ENCODE measurements at regions not wholly inside any gene's neighbourhood (a gene's known extent, or its start where the extent isn't known, plus 50 kb on each side); places are given as distances from the start of the nearest gene placed in this dataset.

DNA sequence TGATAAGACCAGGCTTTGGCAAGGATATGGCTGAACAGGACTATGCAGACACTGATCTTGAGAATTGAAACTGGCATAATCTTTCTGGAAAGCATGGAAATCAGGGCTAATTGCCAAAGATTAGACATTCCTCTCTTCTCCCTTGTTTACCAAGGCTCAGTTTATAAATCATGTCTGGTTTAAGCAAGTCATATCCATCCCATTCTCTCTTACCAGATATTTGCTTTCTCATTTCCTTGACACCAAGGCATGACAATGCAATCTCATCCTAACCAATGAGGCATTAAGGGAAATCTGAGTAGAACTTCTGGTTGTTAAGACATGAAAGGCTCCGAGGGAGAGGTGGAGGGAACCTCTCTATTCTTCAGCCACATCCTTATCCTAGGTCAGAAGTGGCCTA is 110.3 kb upstream of the CEP85L start:
- TF ChIP-seq, protein P1, sequence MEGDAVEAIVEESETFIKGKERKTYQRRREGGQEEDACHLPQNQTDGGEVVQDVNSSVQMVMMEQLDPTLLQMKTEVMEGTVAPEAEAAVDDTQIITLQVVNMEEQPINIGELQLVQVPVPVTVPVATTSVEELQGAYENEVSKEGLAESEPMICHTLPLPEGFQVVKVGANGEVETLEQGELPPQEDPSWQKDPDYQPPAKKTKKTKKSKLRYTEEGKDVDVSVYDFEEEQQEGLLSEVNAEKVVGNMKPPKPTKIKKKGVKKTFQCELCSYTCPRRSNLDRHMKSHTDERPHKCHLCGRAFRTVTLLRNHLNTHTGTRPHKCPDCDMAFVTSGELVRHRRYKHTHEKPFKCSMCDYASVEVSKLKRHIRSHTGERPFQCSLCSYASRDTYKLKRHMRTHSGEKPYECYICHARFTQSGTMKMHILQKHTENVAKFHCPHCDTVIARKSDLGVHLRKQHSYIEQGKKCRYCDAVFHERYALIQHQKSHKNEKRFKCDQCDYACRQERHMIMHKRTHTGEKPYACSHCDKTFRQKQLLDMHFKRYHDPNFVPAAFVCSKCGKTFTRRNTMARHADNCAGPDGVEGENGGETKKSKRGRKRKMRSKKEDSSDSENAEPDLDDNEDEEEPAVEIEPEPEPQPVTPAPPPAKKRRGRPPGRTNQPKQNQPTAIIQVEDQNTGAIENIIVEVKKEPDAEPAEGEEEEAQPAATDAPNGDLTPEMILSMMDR (IDR thresholded peaks at IDR 0.05), result no peak
- TF ChIP-seq POLR2A (IDR thresholded peaks at IDR 0.05), result no peak
- intact Hi-C loops (cut with DNase I), result no loop called here
- DNase-seq (no peak), ATAC-seq (no peak)
- H3K27ac ChIP-seq, result no peak overlapping the region
- H3K4me1 ChIP-seq, result peaks cover 0 to 29% (median 0%) of the 10 kb centered on the region in 12 donors
- no peaks in the 10 kb centered on the region for H3K36me3 ChIP-seq
- H3K27me3 ChIP-seq, result no peaks in the 10 kb centered on the region
- no peaks in the 10 kb centered on the region for H3K9me3 ChIP-seq
- H3K4me3 ChIP-seq, result no peak overlapping the region
- WGBS, 4 donors, result 71 to 92% (median 73%) methylated on average over 1 of the region's 1 CpG

DNA sequence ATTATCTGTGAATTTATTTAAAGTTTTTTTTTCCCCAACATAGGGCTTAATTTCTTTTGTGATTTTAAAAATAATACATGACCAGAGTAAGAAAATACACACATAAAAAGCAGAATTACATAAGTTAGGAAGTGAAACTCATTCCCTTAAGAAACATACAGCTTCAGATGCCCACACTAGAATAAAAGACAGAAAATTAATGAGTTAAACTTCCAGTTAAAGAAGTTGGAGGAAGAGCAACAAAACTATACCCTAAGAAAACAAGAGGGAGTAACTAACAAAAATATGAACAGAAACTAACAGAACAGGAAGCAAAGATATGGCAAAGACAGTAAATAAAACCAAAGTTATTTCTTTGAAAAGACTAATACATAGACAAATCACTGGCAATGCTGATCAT is 107.6 kb upstream of the CEP85L start:
- no peaks in the 10 kb centered on the region for H3K9me3 ChIP-seq
- peaks cover 0 to 18% (median 0%) of the 10 kb centered on the region in 12 donors for H3K4me1 ChIP-seq
- H3K27ac ChIP-seq, result peak overlapping the region in 1 of 12 donors; percentile 80
- ATAC-seq (no peak), DNase-seq (no peak)
- intact Hi-C loops (cut with DNase I), result no loop called here
- no peaks in the 10 kb centered on the region for H3K36me3 ChIP-seq
- no peak overlapping the region for H3K4me3 ChIP-seq
- no peaks in the 10 kb centered on the region for H3K27me3 ChIP-seq
- no peak for TF ChIP-seq POLR2A (IDR thresholded peaks at IDR 0.05)
- TF ChIP-seq, protein P1 (IDR thresholded peaks at IDR 0.05), result no peak

DNA sequence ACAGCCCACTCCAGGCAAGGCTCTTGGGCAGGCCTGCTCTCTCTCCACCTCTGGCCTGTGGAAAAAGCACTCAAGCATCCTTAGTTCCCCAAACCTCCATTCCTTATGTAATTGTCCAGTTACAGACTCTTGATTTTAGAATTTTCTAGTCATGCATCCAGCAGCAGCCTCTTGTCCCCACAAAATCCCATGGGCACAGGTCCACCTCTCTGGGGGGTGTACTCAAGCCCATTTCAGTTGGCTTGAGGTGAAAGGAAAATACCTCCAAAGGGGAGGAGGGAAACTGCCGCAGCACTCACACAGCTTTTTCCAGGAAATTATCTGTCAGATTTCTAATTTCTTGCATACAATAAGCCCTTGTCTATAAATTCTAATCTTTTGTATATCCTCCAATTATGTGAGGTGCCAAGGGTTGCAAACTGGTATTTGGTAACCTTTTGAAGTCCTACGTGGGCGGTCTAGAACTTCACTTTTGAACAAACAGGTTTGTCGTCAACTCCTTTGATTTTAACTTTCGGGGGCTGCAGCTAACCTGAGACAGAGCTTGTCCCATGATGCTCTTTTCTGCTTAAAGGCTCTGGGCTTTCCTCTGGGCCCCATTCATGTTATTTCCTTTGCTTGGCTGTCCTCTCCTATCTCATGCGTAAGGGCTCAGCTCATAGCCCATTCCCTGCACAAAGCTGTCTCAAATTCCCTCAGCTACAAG is 104.7 kb upstream of the CEP85L start:
- H3K4me3 ChIP-seq, result no peak overlapping the region
- TF ChIP-seq, protein P1 (IDR thresholded peaks at IDR 0.05), result no peak
- no peak for TF ChIP-seq POLR2A (IDR thresholded peaks at IDR 0.05)
- DNase-seq (no peak), ATAC-seq (no peak)
- no peaks in the 10 kb centered on the region for H3K36me3 ChIP-seq
- H3K4me1 ChIP-seq, result peaks cover 0 to 17% (median 0%) of the 10 kb centered on the region in 12 donors
- intact Hi-C loops (cut with DNase I), result no loop called here
- no peaks in the 10 kb centered on the region for H3K9me3 ChIP-seq
- no peak overlapping the region for H3K27ac ChIP-seq
- 84 to 89% (median 87%) methylated on average over 6 of the region's 6 CpGs for WGBS, 4 donors
- no peaks in the 10 kb centered on the region for H3K27me3 ChIP-seq

DNA sequence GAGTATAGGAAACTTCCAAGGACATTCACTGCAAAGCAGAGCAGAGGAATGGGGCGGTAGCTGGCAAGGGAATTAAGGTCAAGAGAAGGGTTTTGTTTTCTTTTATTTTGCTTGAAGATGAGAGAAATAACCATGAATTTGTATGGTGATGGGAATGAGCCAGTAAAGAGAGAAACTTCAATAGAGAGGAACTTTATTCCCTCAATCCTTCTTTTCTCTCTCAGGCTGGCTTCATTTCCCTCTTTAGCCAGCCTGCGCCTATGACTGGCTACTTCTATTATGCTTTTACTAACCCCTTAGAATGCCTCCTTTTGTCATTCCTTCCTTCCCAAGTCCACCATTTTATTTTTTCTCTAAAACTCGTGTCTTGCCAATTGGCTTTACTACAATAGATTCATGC is 101.4 kb upstream of the CEP85L start:
- Histone ChIP-seq H3K4me3 (no peak overlapping the region), H3K4me1 (peaks cover 0 to 13% (median 0%) of the 10 kb centered on the region in 12 donors), H3K36me3 (no peaks in the 10 kb centered on the region), H3K27me3 (no peaks in the 10 kb centered on the region), H3K27ac (no peak overlapping the region), H3K9me3 (no peaks in the 10 kb centered on the region)
- no peak for ATAC-seq
- TF ChIP-seq, protein P1 (IDR thresholded peaks at IDR 0.05), result no peak
- TF ChIP-seq POLR2A (IDR thresholded peaks at IDR 0.05), result no peak
- 82 to 85% (median 83%) methylated on average over 3 of the region's 3 CpGs for WGBS, 4 donors
- intact Hi-C loops (cut with DNase I), result no loop called here
- no peak for DNase-seq
